ENCODE measurements at regions not wholly inside any gene's neighbourhood (a gene's known extent, or its start where the extent isn't known, plus 50 kb on each side); places are given as distances from the start of the nearest gene placed in this dataset.

DNA sequence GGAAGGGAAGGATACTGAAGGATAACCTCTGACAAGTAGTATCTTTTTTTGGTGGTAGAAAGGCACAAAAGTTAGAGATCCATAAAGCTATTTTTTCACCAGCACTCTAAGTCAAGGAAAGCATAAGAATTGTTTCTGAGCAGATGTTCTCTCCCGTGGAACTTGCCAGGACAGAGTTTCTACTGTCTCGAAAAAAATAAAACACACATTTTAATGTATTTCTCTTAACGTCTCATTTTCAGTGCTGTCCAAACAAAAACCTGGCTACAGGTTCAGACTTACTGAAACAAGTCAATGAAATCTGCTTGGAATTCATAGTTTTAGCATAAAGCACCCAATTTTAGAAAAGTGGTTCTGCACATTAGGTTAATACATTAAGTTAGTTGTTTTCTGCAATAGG lies 338.3 kb downstream of the LTN1 start:
- TF ChIP-seq, protein P1, sequence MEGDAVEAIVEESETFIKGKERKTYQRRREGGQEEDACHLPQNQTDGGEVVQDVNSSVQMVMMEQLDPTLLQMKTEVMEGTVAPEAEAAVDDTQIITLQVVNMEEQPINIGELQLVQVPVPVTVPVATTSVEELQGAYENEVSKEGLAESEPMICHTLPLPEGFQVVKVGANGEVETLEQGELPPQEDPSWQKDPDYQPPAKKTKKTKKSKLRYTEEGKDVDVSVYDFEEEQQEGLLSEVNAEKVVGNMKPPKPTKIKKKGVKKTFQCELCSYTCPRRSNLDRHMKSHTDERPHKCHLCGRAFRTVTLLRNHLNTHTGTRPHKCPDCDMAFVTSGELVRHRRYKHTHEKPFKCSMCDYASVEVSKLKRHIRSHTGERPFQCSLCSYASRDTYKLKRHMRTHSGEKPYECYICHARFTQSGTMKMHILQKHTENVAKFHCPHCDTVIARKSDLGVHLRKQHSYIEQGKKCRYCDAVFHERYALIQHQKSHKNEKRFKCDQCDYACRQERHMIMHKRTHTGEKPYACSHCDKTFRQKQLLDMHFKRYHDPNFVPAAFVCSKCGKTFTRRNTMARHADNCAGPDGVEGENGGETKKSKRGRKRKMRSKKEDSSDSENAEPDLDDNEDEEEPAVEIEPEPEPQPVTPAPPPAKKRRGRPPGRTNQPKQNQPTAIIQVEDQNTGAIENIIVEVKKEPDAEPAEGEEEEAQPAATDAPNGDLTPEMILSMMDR (IDR thresholded peaks at IDR 0.05), result no peak
- TF ChIP-seq POLR2A (IDR thresholded peaks at IDR 0.05), result no peak
